OCI-LY3 (cell line): ENCODE measurements at regions not wholly inside any gene's neighbourhood (a gene's known extent, or its start where the extent isn't known, plus 50 kb on each side); places are given as distances from the start of the nearest gene placed in this dataset.

ENCODE experiments used
- H2AFZ ChIP-seq: fragments of 200-600, 300-600 bp; shearing (Covaris generic); 2 replicates; pipeline ENCODE4 v1.6.0; 2014; ENCODE audit warnings: antibody characterized with exemption, low read depth, low read length
- H3K27ac ChIP-seq: fragments of 200-600, 300-600 bp; sonication (generic); 2 replicates; pipeline ENCODE4 v1.5.1; 2014; ENCODE audit warnings: mild to moderate bottlenecking, low read length, moderate library complexity, mixed read lengths
- H3K27me3 ChIP-seq: fragments of 200-600, 300-600 bp; sonication (generic); 2 replicates; pipeline ENCODE4 v1.6.1; 2014; ENCODE audit warnings: low read depth, low read length, mixed read lengths
- H3K36me3 ChIP-seq: fragments of 200-600, 300-600 bp; sonication (generic); replicated peaks from 2 replicates; pipeline ENCODE3; 2014; ENCODE audit warnings: low read depth, low read length, mixed read lengths
- H3K4me1 ChIP-seq: fragments of 300-600, 200-600 bp; sonication (generic); 2 replicates; pipeline ENCODE4 v1.6.1; 2014; ENCODE audit warnings: low read length, mixed read lengths
- H3K4me2 ChIP-seq: fragments of 200-600, 300-600 bp; sonication (generic); 2 replicates; pipeline ENCODE4 v1.6.1; 2014; ENCODE audit warnings: low read length, mixed read lengths
- H3K4me3 ChIP-seq: fragments of 300-600, 200-600 bp; sonication (generic); 2 replicates; pipeline ENCODE4 v1.5.1; 2014; ENCODE audit warnings: antibody characterized with exemption, mild to moderate bottlenecking, low read length, moderate library complexity
- H3K79me2 ChIP-seq: fragments of 300-600, 200-600 bp; shearing (Covaris generic); 2 replicates; pipeline ENCODE4 v1.6.1; 2014; ENCODE audit warnings: mild to moderate bottlenecking, low read length, mixed read lengths
- H3K9ac ChIP-seq: fragments of 300-600, 200-600 bp; shearing (Covaris generic); 2 replicates; pipeline ENCODE4 v1.6.0; 2014; ENCODE audit warnings: mild to moderate bottlenecking, low read length, moderate library complexity
- H3K9me3 ChIP-seq: fragments of 200-600, 300-600 bp; shearing (Covaris generic); 2 replicates; pipeline ENCODE4 v1.6.1; 2014; ENCODE audit warnings: low read length, mixed read lengths; ENCODE audit not compliant: insufficient read depth
- H4K20me1 ChIP-seq: fragments of 200-600, 300-600 bp; sonication (generic); 2 replicates; pipeline ENCODE4 v1.6.1; 2016; ENCODE audit warnings: low read length, mixed read lengths; ENCODE audit not compliant: insufficient read depth
- EZH2phosphoT487 ChIP-seq: fragments of 200-600 bp; shearing (Covaris generic); IDR thresholded peaks from 2 replicates; pipeline ENCODE4 v1.6.1; 2018; ENCODE audit warnings: antibody characterized with exemption, mixed run types, low read depth
- TF ChIP-seq, protein P1 (sequence below): fragments of 200-600, 300-600 bp; sonication (generic); IDR thresholded peaks from 2 replicates; pipeline ENCODE4 v1.5.1; 2014; ENCODE audit warnings: antibody characterized with exemption, low read length, low read depth

DNA sequence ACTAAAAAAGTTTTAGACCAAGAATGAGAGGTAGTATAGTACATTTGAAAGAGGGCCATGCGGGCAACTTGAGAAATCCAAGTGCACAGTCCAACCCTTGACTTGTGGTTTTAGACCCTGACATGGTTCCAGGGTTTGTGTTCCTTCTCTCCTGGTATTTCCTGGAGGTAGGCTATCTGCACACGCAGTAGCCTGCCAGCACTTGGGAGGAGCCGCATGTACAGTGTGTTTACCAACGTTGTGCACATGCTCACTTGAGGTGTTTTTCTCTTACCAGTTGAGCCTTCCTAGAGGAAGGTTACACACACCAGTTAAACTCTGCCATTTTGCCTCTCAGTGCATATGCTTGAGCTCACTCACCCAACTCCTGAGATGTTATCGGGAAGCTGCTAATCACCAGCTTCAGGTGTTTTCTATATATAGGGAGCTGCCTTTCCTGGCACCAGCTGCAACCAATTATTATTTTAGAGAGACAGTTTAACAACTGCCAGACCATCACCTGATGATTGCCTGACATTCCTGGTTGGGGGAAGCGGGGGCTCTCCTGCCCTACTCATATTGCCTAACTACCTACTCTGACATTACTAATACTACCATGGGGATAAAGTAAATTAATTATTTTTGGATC is 593.4 kb upstream of the TUSC1 start:
- Histone ChIP-seq H3K4me3 (no peak overlapping the region), H3K79me2 (no peaks in the 10 kb centered on the region), H3K27ac (no peak overlapping the region), H3K9me3 (no peaks in the 10 kb centered on the region), H3K27me3 (no peaks in the 10 kb centered on the region), H3K4me2 (no peak overlapping the region), H3K4me1 (no peaks in the 10 kb centered on the region), H2AFZ (no peak overlapping the region), H3K9ac (no peak overlapping the region), H3K36me3 (no peaks in the 10 kb centered on the region), H4K20me1 (no peaks in the 10 kb centered on the region)
- no peak for TF ChIP-seq EZH2phosphoT487
- TF ChIP-seq, protein P1, sequence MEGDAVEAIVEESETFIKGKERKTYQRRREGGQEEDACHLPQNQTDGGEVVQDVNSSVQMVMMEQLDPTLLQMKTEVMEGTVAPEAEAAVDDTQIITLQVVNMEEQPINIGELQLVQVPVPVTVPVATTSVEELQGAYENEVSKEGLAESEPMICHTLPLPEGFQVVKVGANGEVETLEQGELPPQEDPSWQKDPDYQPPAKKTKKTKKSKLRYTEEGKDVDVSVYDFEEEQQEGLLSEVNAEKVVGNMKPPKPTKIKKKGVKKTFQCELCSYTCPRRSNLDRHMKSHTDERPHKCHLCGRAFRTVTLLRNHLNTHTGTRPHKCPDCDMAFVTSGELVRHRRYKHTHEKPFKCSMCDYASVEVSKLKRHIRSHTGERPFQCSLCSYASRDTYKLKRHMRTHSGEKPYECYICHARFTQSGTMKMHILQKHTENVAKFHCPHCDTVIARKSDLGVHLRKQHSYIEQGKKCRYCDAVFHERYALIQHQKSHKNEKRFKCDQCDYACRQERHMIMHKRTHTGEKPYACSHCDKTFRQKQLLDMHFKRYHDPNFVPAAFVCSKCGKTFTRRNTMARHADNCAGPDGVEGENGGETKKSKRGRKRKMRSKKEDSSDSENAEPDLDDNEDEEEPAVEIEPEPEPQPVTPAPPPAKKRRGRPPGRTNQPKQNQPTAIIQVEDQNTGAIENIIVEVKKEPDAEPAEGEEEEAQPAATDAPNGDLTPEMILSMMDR: no peak

DNA sequence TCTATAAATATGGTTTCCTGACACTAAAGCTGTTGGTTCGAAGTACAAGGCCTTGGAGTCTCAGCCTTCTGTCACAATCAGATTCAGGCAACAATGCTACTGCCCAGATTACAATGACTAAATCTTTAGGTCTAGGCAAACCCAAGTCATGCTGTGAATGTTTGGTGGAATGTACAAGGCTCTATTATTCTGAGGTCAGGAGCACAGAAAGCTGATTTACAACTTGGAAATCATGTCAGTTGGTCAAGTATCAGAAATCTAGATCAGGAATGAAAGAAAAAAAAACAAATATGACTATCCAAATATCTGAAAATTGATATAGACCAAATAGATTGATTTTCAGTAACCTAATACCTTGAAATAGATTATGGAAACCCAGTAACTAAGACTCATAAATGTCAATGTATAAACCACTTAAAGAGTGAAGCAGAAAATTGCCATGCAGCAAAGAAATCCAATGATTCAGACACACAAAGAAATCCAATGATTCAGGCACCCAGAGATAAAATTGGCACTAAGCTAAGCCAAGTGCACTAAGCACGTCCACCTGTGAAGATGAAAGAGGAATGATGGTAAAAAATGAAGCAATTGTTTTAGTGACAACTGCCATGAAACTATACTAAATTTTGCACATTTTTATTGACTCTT is 588.0 kb upstream of the TUSC1 start:
- TF ChIP-seq, protein P1: no peak
- Histone ChIP-seq H3K36me3 (no peaks in the 10 kb centered on the region), H2AFZ (no peak overlapping the region), H3K4me1 (no peaks in the 10 kb centered on the region), H3K9me3 (no peaks in the 10 kb centered on the region), H3K9ac (no peak overlapping the region), H3K27me3 (no peaks in the 10 kb centered on the region), H4K20me1 (no peaks in the 10 kb centered on the region), H3K79me2 (no peaks in the 10 kb centered on the region), H3K4me3 (no peak overlapping the region), H3K4me2 (no peak overlapping the region), H3K27ac (no peak overlapping the region)

DNA sequence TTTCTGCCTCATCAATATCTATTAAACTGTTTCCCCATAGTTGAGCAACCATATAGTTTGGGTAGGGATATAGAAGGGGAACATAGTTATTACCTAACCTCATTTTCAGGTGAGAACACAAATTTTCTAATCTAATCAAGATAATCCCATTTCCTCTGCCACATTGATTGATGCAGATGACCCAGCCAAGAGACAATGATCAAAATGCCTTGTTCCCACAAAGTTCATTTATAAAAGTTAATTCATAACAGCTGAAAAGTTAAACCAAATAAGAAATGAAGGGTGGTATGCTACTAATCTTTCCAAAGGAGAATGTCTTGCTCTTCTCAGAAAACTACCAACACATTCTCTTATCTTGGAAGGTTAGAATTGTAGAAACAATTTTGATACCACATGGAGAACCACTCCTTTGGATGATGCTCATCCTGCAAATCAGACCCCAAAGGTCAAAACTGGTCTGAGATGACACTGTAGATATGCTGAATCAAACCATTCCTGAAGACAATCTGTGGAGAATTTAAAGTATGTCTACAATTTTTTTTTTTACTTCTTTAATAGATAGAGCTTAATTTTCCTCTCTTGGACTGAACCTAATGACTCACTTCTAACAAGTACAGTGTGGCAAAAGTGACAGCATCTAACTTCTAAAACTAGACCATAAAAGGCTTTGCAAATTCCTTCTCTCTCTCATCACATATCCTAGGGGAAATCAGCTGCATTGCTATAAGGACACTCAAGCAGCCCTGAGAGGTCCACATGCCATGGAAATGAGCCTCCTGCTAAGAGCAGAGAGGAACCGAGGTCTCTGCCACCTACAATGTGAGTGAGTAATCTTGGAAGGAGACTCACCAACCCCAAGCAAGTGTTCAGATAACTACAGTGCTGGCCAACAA is 586.7 kb upstream of the TUSC1 start:
- no peak overlapping the region for H3K9ac ChIP-seq
- no peaks in the 10 kb centered on the region for H3K36me3 ChIP-seq
- no peak overlapping the region for H2AFZ ChIP-seq
- TF ChIP-seq EZH2phosphoT487: no peak
- TF ChIP-seq, protein P1: no peak
- no peaks in the 10 kb centered on the region for H3K4me1 ChIP-seq
- H3K9me3 ChIP-seq: no peaks in the 10 kb centered on the region
- H3K27ac ChIP-seq: no peak overlapping the region
- no peak overlapping the region for H3K4me3 ChIP-seq
- no peak overlapping the region for H3K4me2 ChIP-seq
- H3K27me3 ChIP-seq: no peaks in the 10 kb centered on the region
- H4K20me1 ChIP-seq: no peaks in the 10 kb centered on the region
- H3K79me2 ChIP-seq: no peaks in the 10 kb centered on the region

DNA sequence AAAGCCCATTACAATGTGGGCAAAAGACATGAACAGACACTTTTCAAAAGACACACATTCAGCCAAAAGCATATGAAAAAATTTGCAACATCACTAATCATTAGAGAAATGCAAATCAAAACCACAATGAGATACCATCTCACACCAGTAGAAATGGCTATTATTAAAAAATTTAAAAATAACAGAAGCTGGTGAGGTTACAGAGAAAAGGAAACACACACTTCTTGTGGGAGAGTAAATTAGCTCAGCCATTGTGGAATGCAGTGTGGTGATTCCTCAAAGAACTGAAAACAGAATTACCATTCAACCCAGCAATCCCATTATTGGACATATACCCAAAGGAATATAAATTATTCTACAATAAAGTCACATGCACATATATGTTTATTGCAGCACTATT is 585.2 kb upstream of the TUSC1 start:
- Histone ChIP-seq H3K9me3 (no peaks in the 10 kb centered on the region), H3K79me2 (no peaks in the 10 kb centered on the region), H3K4me1 (no peaks in the 10 kb centered on the region), H3K4me2 (no peak overlapping the region), H2AFZ (no peak overlapping the region), H3K27me3 (no peaks in the 10 kb centered on the region), H3K9ac (no peak overlapping the region), H3K27ac (no peak overlapping the region), H4K20me1 (no peaks in the 10 kb centered on the region), H3K36me3 (no peaks in the 10 kb centered on the region), H3K4me3 (no peak overlapping the region)
- TF ChIP-seq EZH2phosphoT487: no peak
- TF ChIP-seq, protein P1: no peak
